ENCODE measurements at regions not wholly inside any gene's neighbourhood (a gene's known extent, or its start where the extent isn't known, plus 50 kb on each side); places are given as distances from the start of the nearest gene placed in this dataset.
A peak's percentile ranks its signal among the peaks of the same experiment; 100 is the strongest.

DNA sequence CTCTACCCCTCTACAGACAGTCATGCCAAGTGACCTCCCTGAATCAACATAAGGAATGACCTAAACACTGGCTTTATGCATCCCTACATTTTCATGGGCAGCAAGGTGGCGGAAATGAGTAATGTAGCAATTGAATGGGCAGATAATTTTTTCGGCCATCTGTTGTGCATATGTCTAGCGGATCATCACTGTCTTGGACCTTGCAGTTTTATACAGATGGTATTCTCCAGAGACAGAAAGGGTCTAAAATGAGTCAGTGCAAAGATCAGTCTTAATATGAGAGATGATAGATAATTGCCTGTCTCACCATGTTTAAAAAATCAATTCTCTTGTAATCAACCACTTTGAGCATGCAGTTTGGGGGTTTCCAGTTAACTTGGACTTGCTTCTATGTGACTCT, 177.3 kb upstream of the DKK2 start:
- Histone ChIP-seq H3K27me3 (ENCODE audit: control insufficient read depth in 1 of 2, insufficient read depth in 2 of 2, low read length in 2 of 2) (no peaks in the 10 kb centered on the region), H3K27ac (ENCODE audit: low read length) (no peak overlapping the region), H3K9me3 (ENCODE audit: control insufficient read depth in 2 of 2, low read length in 2 of 2) (no peaks in the 10 kb centered on the region), H3K4me3 (ENCODE audit: low read length in 2 of 2) (no peak overlapping the region), H3K4me1 (ENCODE audit: control insufficient read depth, insufficient read depth, low read length) (no peaks in the 10 kb centered on the region), H3K36me3 (ENCODE audit: control insufficient read depth in 2 of 2, insufficient read depth in 2 of 2, low read length in 2 of 2) (no peaks in the 10 kb centered on the region), H3K9ac (ENCODE audit: low read length in 2 of 2) (no peak overlapping the region)

DNA sequence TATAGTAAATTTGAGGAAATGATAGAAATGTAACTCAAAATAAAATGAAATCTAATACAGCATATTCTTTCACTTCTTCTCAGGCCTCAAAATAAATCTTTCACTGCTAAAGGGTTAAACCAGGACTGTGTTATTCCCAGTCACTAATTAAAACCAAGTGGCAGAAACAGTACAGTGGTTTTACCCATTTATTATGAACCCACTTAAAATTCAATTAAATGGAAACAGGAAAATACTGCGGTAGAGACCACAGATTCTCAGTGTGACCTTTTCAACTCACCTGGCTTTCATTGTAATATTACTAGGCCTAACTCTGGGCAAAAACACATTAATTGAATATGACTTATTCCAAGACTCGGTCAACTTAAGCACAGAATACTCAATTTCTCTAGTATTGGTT, 176.5 kb upstream of the DKK2 start:
- no peak overlapping the region for H3K9ac ChIP-seq (ENCODE audit: low read length in 2 of 2)
- no peak overlapping the region for H3K27ac ChIP-seq (ENCODE audit: low read length)
- no peaks in the 10 kb centered on the region for H3K27me3 ChIP-seq (ENCODE audit: control insufficient read depth in 1 of 2, insufficient read depth in 2 of 2, low read length in 2 of 2)
- no peak overlapping the region for H3K4me3 ChIP-seq (ENCODE audit: low read length in 2 of 2)
- no peaks in the 10 kb centered on the region for H3K36me3 ChIP-seq (ENCODE audit: control insufficient read depth in 2 of 2, insufficient read depth in 2 of 2, low read length in 2 of 2)
- H3K9me3 ChIP-seq (ENCODE audit: control insufficient read depth in 2 of 2, low read length in 2 of 2): no peaks in the 10 kb centered on the region
- H3K4me1 ChIP-seq (ENCODE audit: control insufficient read depth, insufficient read depth, low read length): no peaks in the 10 kb centered on the region

DNA sequence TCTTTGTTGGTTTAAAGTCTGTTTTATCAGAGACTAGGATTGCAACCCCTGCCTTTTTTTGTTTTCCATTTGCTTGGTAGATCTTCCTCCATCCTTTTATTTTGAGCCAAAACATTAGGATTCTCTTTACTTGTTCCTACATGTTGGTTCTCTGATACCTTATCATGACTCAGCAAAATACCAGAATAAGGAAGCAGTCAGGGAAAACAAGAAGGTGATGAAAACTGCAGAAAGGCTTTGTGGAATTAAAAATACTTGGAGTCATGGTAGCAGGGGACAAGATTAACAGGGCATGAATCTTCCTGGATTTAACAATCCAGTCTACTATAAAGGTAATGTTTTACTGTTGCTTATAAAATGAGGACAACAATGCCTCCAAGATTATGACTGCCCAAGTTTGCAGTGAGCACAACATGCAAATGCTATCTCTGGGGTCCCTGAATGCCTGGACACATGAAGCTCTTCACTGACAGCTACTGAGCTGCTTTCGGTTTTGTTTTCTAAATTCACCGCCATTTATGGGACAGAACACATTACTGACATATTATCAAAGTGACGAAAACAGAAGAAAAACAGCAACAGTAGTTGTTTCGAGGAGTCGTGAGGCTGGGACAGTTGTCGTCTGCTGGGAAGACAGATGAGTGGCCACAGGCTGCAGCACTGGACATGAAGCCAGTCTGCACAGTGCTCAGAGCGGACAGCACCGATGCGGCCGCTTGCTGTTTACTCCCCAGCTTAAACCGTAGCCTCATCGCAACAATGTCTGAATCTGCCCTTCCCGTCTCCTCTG, 174.5 kb upstream of the DKK2 start:
- Histone ChIP-seq H3K27ac (ENCODE audit: low read length) (no peak overlapping the region), H3K4me3 (ENCODE audit: low read length in 2 of 2) (peak overlapping the region; percentile 41 to 71), H3K36me3 (ENCODE audit: control insufficient read depth in 2 of 2, insufficient read depth in 2 of 2, low read length in 2 of 2) (no peaks in the 10 kb centered on the region), H3K9me3 (ENCODE audit: control insufficient read depth in 2 of 2, low read length in 2 of 2) (no peaks in the 10 kb centered on the region), H3K27me3 (ENCODE audit: control insufficient read depth in 1 of 2, insufficient read depth in 2 of 2, low read length in 2 of 2) (no peaks in the 10 kb centered on the region), H3K4me1 (ENCODE audit: control insufficient read depth, insufficient read depth, low read length) (no peaks in the 10 kb centered on the region), H3K9ac (ENCODE audit: low read length in 2 of 2) (peak overlapping the region in 1 of 2 donors; percentile 36)

DNA sequence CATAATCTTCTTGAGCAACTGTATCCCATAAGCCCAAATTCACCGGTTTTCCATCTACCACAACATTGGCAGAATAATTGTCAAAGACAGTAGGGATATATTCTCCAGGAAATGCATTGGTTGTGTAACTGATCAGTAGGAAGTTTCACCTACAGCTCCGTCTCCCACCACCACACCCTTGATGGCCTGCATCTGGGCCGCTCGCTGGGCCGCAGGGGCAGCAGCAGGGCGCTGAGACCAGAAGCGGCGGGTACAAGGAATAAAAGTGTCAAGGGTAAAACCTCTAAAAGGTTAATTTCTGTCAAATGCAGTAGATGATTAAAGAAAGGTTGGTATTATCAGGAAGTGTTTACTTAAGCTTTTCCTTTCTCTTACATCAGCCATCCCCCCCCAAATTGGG, 167.6 kb upstream of the DKK2 start:
- H3K27ac ChIP-seq (ENCODE audit: low read length): no peak overlapping the region
- no peaks in the 10 kb centered on the region for H3K4me1 ChIP-seq (ENCODE audit: control insufficient read depth, insufficient read depth, low read length)
- no peak overlapping the region for H3K4me3 ChIP-seq (ENCODE audit: low read length in 2 of 2)
- no peak overlapping the region for H3K9ac ChIP-seq (ENCODE audit: low read length in 2 of 2)
- H3K27me3 ChIP-seq (ENCODE audit: control insufficient read depth in 1 of 2, insufficient read depth in 2 of 2, low read length in 2 of 2): no peaks in the 10 kb centered on the region
- no peaks in the 10 kb centered on the region for H3K9me3 ChIP-seq (ENCODE audit: control insufficient read depth in 2 of 2, low read length in 2 of 2)
- H3K36me3 ChIP-seq (ENCODE audit: control insufficient read depth in 2 of 2, insufficient read depth in 2 of 2, low read length in 2 of 2): no peaks in the 10 kb centered on the region

DNA sequence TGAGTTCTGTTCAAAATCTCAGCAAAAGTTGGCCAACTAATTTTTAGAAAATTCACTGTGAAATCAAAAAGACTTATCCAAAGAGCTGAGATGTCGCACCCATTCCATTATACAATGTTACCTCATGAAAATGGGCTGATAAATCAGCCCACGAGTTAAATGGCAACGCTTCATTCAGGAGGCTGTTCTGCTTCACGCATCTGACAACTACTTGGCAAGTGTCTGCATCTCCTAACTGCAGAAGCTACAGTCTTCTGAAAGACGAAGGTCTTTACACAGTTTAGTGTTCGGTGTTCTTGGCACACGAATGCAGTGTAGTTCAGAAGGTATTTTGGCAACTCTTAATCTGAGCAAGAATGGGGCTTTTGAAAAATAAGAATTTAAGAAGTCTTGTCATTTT, 166.6 kb upstream of the DKK2 start:
- Histone ChIP-seq H3K27me3 (ENCODE audit: control insufficient read depth in 1 of 2, insufficient read depth in 2 of 2, low read length in 2 of 2) (no peaks in the 10 kb centered on the region), H3K9me3 (ENCODE audit: control insufficient read depth in 2 of 2, low read length in 2 of 2) (no peaks in the 10 kb centered on the region), H3K9ac (ENCODE audit: low read length in 2 of 2) (no peak overlapping the region), H3K36me3 (ENCODE audit: control insufficient read depth in 2 of 2, insufficient read depth in 2 of 2, low read length in 2 of 2) (no peaks in the 10 kb centered on the region), H3K27ac (ENCODE audit: low read length) (no peak overlapping the region), H3K4me1 (ENCODE audit: control insufficient read depth, insufficient read depth, low read length) (no peaks in the 10 kb centered on the region), H3K4me3 (ENCODE audit: low read length in 2 of 2) (no peak overlapping the region)

DNA sequence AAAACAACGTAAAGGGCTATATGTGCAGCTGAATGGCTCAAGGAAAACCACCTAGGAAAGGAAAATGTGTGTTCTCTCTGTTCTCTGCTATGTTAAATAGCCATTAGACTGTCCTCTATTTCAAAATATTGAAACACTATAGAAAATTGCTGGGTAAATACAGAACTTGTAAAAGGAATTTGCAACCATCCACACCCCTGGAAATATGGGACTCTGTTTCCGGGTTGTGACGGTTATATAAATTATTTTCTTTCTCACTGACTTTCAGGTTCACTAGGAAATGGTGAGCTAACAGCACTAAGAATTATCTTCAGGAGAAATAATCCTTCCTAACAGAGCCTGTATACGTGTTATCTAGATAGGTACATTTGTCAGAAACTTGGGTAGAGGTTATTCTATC, 161.0 kb upstream of the DKK2 start:
- Histone ChIP-seq H3K27ac (ENCODE audit: low read length) (no peak overlapping the region), H3K36me3 (ENCODE audit: control insufficient read depth in 2 of 2, insufficient read depth in 2 of 2, low read length in 2 of 2) (no peaks in the 10 kb centered on the region), H3K9ac (ENCODE audit: low read length in 2 of 2) (no peak overlapping the region), H3K9me3 (ENCODE audit: control insufficient read depth in 2 of 2, low read length in 2 of 2) (no peaks in the 10 kb centered on the region), H3K27me3 (ENCODE audit: control insufficient read depth in 1 of 2, insufficient read depth in 2 of 2, low read length in 2 of 2) (no peaks in the 10 kb centered on the region), H3K4me3 (ENCODE audit: low read length in 2 of 2) (no peak overlapping the region), H3K4me1 (ENCODE audit: control insufficient read depth, insufficient read depth, low read length) (no peaks in the 10 kb centered on the region)

DNA sequence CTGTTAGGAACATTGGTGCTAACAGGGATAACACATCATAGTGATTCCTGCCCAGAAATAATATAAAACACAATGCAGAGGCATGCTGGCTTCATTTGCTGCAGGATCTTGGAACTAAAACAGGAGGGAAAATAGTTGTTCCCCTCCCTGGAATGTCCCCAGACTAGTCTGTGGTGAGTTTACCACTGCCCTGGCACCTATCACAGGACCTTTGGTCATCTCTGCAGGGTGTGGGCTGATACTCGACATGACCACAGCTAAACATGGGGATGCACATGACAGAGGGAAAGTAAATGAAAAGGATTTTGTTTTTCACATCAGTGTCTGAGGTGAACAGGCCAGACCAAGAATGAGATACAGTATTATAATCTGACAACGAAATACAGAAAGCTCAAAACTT, 160.2 kb upstream of the DKK2 start:
- no peak overlapping the region for H3K9ac ChIP-seq (ENCODE audit: low read length in 2 of 2)
- no peak overlapping the region for H3K4me3 ChIP-seq (ENCODE audit: low read length in 2 of 2)
- H3K27ac ChIP-seq (ENCODE audit: low read length): no peak overlapping the region
- H3K36me3 ChIP-seq (ENCODE audit: control insufficient read depth in 2 of 2, insufficient read depth in 2 of 2, low read length in 2 of 2): no peaks in the 10 kb centered on the region
- no peaks in the 10 kb centered on the region for H3K27me3 ChIP-seq (ENCODE audit: control insufficient read depth in 1 of 2, insufficient read depth in 2 of 2, low read length in 2 of 2)
- H3K9me3 ChIP-seq (ENCODE audit: control insufficient read depth in 2 of 2, low read length in 2 of 2): no peaks in the 10 kb centered on the region
- H3K4me1 ChIP-seq (ENCODE audit: control insufficient read depth, insufficient read depth, low read length): no peaks in the 10 kb centered on the region

DNA sequence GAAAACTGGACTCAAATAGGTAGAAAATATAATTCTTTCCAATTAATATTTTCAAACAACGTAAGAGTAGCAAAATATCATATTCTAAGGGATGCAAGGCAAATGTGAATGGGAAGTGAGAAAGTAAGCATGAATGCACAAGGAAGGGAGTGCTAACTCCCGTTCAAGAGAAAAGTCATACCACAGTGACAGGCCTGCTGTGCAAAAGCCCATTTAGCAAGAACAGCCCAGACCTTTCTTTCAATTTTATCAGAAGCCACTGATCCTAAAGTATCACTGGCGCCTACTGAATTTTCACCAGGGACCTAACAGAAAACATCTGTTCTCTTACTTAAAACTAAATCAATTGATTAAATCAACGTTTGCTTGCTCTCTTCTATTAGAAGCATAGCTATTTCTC, 157.9 kb upstream of the DKK2 start:
- H3K27ac ChIP-seq (ENCODE audit: low read length): no peak overlapping the region
- no peaks in the 10 kb centered on the region for H3K27me3 ChIP-seq (ENCODE audit: control insufficient read depth in 1 of 2, insufficient read depth in 2 of 2, low read length in 2 of 2)
- H3K4me1 ChIP-seq (ENCODE audit: control insufficient read depth, insufficient read depth, low read length): no peaks in the 10 kb centered on the region
- H3K9me3 ChIP-seq (ENCODE audit: control insufficient read depth in 2 of 2, low read length in 2 of 2): no peaks in the 10 kb centered on the region
- no peak overlapping the region for H3K9ac ChIP-seq (ENCODE audit: low read length in 2 of 2)
- H3K36me3 ChIP-seq (ENCODE audit: control insufficient read depth in 2 of 2, insufficient read depth in 2 of 2, low read length in 2 of 2): no peaks in the 10 kb centered on the region
- no peak overlapping the region for H3K4me3 ChIP-seq (ENCODE audit: low read length in 2 of 2)

DNA sequence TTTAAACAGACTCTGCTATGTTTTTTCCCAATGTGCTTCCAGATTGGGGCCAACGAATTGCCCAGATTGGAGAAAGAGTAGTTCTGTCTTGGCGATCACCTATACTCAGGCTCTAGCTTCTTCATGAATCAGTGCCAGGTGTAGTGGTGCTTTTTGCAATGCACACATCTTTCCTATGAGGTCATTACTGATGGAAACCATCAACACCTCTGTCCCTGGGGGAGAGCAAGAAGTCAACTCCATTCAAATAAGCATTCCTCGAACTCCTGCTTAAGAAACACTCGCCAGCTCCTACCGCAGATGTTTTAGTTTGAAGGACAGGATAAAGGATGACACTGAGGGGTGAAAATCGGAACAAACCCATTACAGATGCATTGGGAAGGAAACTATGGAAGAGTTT, 156.5 kb upstream of the DKK2 start:
- Histone ChIP-seq H3K9me3 (ENCODE audit: control insufficient read depth in 2 of 2, low read length in 2 of 2) (no peaks in the 10 kb centered on the region), H3K9ac (ENCODE audit: low read length in 2 of 2) (no peak overlapping the region), H3K36me3 (ENCODE audit: control insufficient read depth in 2 of 2, insufficient read depth in 2 of 2, low read length in 2 of 2) (no peaks in the 10 kb centered on the region), H3K4me1 (ENCODE audit: control insufficient read depth, insufficient read depth, low read length) (no peaks in the 10 kb centered on the region), H3K27me3 (ENCODE audit: control insufficient read depth in 1 of 2, insufficient read depth in 2 of 2, low read length in 2 of 2) (no peaks in the 10 kb centered on the region), H3K4me3 (ENCODE audit: low read length in 2 of 2) (no peak overlapping the region), H3K27ac (ENCODE audit: low read length) (no peak overlapping the region)

DNA sequence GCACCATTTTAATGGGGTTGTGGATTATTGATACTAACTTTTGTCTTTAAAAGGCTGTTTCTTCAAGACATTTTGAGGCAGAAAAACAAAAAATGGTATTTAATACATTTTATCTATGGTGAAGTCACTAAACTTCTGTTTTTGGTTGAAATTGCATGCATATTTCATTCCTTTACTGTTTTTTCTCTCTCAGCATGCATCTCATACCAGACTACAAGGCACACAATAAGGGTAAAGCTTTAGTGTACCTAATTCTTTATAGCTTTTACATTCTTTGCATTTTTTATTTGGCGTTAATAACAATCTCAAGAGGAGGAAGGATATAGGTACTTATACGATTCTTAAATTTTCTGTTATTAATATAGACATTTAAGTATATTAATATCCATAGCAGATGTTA, 151.0 kb upstream of the DKK2 start:
- no peak overlapping the region for H3K9ac ChIP-seq (ENCODE audit: low read length in 2 of 2)
- H3K27me3 ChIP-seq (ENCODE audit: control insufficient read depth in 1 of 2, insufficient read depth in 2 of 2, low read length in 2 of 2): no peaks in the 10 kb centered on the region
- no peak overlapping the region for H3K4me3 ChIP-seq (ENCODE audit: low read length in 2 of 2)
- H3K9me3 ChIP-seq (ENCODE audit: control insufficient read depth in 2 of 2, low read length in 2 of 2): no peaks in the 10 kb centered on the region
- no peaks in the 10 kb centered on the region for H3K36me3 ChIP-seq (ENCODE audit: control insufficient read depth in 2 of 2, insufficient read depth in 2 of 2, low read length in 2 of 2)
- no peaks in the 10 kb centered on the region for H3K4me1 ChIP-seq (ENCODE audit: control insufficient read depth, insufficient read depth, low read length)
- no peak overlapping the region for H3K27ac ChIP-seq (ENCODE audit: low read length)

DNA sequence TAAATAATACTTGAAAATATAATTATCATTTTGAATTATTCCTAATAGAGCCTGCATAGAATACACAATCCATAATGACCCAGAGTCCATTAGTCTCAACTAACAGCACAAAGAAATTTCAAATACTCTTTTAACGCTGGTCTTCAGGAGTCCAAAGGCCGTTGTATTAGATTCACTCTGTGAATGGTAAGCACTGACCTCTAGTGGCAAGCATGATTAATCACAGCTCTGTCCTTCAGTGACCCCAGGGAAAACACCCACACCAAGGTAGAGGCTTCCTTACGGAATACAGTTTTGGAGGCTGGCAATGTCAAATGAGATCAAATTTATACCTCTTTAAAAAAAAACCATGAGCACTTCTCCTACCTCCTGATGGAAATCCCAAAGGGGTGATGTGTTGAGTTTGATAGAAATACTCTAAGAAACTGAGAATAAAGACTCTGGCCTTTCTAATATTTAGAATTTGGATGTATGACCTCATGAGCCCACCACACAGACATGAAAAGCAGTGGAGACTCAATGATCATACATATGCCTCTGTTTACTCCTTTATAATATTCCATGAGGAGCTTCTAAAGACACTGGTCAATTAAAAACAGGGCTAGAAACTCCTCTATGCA, 147.2 kb upstream of the DKK2 start:
- Histone ChIP-seq H3K4me3 (ENCODE audit: low read length in 2 of 2) (no peak overlapping the region), H3K9me3 (ENCODE audit: control insufficient read depth in 2 of 2, low read length in 2 of 2) (no peaks in the 10 kb centered on the region), H3K9ac (ENCODE audit: low read length in 2 of 2) (no peak overlapping the region), H3K27ac (ENCODE audit: low read length) (no peak overlapping the region), H3K27me3 (ENCODE audit: control insufficient read depth in 1 of 2, insufficient read depth in 2 of 2, low read length in 2 of 2) (no peaks in the 10 kb centered on the region), H3K4me1 (ENCODE audit: control insufficient read depth, insufficient read depth, low read length) (no peaks in the 10 kb centered on the region), H3K36me3 (ENCODE audit: control insufficient read depth in 2 of 2, insufficient read depth in 2 of 2, low read length in 2 of 2) (no peaks in the 10 kb centered on the region)

Measured in stomach smooth muscle (tissue), 2 donors.